AG09309 (cell line): ENCODE measurements at regions not wholly inside any gene's neighbourhood (a gene's known extent, or its start where the extent isn't known, plus 50 kb on each side); places are given as distances from the start of the nearest gene placed in this dataset.
"Not testable (repeated sequence)": the region's sequence is repeated elsewhere in the genome, so short reads cannot be mapped to it uniquely, and the experiment has no call there.

Experiments used
- DNase-seq: peaks from one replicate; pipeline ENCODE4 v3.0.0-alpha.2; 2010; ENCODE audit warnings: low read depth
- H3K4me3 ChIP-seq: 2 replicates; pipeline ENCODE4 v1.5.1; 2011; ENCODE audit warnings: mild to moderate bottlenecking, low read depth, low read length, moderate library complexity; ENCODE audit not compliant: control insufficient read depth
- TF ChIP-seq, protein P1 (sequence below): IDR thresholded peaks from 2 replicates; pipeline ENCODE4 v1.5.1; 2011; ENCODE audit warnings: mild to moderate bottlenecking, low read depth, low read length, inconsistent platforms; ENCODE audit not compliant: insufficient read depth, control insufficient read depth; ENCODE audit errors: missing control alignments

DNA sequence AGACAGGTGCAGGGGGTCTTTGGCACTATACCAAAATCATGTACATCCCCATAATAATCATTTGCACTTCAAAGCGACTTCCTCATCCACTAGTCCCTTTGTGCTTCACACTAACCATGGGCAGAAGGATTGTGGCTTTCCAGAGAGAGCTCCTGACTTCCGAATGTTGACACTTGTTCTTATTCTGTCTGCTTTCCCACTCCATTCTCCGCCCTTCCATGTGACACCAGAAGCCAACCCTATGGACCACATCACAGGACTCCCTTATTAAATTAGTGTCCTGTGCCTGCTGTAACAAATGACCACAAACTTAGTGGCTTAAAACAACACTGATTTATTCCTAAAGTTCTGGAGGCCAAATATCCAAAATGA is 91.6 kb downstream of the CMC2 start:
- no peak for DNase-seq
- no peak overlapping the region for H3K4me3 ChIP-seq
- TF ChIP-seq, protein P1, sequence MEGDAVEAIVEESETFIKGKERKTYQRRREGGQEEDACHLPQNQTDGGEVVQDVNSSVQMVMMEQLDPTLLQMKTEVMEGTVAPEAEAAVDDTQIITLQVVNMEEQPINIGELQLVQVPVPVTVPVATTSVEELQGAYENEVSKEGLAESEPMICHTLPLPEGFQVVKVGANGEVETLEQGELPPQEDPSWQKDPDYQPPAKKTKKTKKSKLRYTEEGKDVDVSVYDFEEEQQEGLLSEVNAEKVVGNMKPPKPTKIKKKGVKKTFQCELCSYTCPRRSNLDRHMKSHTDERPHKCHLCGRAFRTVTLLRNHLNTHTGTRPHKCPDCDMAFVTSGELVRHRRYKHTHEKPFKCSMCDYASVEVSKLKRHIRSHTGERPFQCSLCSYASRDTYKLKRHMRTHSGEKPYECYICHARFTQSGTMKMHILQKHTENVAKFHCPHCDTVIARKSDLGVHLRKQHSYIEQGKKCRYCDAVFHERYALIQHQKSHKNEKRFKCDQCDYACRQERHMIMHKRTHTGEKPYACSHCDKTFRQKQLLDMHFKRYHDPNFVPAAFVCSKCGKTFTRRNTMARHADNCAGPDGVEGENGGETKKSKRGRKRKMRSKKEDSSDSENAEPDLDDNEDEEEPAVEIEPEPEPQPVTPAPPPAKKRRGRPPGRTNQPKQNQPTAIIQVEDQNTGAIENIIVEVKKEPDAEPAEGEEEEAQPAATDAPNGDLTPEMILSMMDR = no peak

DNA sequence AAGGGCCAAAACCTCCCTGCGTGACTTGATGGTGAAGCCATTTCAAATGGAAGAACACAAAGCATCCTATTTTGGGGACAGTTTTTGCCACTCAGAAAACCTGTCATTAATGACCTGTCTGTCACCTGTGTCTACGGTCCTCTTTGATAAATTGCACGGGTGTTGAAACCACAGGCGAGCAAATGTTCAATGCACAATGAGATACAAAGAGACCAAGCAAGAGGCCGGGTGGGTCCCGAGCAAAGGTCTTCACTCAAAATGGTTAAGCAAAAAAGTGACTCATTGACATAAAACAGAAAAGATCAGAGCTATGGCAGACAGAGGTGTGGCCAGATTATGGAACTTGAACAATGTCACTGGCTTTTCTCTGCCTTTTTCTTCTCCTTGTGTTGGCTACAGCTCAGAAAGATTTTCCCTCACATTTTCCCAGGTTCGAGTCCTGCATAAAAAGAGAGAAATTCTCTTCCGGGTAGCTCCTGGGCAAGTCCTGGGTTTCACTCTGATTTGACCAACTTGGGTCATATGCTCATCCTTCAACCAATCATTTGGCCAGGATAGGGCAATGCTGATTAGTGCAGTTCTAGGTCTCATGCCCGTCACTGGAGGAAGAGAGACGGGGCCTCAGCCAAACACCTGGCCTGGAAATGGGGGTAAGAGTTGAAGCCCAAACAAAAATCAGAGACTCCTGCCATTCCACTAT is 92.2 kb downstream of the CMC2 start:
- DNase-seq = no peak
- no peak overlapping the region for H3K4me3 ChIP-seq
- TF ChIP-seq, protein P1 = no peak

DNA sequence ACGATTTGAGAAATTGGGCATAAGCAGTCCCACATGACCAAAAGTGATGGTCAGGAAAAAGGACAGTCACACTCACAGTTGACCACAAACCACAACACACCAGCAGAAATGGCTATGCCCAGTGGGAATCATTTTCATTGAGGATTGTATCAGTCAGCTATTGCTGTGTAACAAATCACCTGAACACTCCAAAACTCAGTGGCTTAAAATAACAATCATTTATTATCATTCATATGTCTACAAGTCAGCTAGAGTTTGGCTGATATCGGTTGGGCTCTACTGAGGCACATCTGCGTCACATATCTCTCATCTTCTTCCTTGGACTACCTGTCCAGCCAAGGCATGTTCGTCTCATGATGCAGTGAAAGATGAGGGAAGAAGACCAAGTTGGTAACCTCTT is 93.3 kb downstream of the CMC2 start:
- TF ChIP-seq, protein P1 = no peak
- no peak overlapping the region for H3K4me3 ChIP-seq

DNA sequence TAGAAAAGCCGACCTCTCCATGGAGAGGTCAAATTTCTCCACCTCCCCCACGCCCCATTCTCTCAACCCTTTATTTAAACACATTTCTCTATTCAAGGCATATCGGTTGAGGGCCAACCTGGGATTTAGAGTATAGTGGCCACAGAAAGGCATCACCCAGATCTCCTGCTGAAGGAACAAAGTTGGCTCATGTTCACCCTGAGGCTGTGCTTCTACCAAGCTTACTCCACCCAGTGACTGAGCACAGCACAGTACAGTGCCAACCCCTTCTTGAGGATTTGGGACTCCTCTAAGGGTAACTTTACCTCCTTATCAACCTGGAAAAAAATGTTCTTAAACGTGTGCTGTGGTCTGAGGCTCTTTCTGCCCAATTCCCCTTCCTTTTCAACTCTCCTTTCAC is 94.0 kb downstream of the CMC2 start:
- TF ChIP-seq, protein P1 = no peak
- DNase-seq = no peak
- H3K4me3 ChIP-seq = no peak overlapping the region

More for the DNA sequence above, 93.3 kb downstream of the CMC2 start:
- no peak for DNase-seq

DNA sequence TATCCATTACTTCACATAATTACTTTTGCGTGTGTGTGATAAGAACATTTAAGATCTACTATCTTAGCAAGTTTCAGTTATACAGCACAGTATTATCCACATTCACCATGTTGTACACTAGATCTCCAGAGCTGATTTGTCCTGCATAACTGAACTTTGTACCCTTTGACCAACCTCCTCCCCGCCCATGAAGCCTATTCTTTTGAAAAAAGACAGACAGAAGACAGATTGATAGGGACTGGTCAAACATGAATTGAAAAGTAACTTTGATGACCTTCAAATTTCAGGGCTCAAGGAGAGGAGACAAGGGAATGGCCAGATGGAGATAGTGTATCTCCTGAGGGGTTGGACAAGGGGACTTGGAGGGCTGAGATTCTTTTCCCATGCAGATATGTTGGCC is 96.3 kb downstream of the CMC2 start:
- H3K4me3 ChIP-seq = no peak overlapping the region
- TF ChIP-seq, protein P1 = no peak
- DNase-seq = no peak

DNA sequence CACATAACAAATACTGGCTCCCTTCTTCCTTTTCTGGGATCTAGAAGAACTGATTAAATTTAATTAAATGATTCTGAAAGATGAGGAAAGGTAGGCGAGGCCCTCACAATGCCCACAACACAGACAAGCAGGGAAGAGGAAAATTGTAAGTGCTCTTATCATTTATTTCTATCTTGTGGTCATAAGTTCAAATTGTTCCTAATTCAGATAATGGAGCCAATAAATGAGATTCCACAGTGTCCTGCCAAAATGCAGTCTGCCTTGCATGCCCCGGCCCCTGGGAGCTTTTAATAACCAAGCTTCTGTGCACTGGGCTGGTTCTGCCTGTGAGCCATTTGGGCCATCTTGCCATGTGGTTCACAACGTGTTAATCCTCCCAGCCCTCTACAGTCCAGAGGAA is 97.0 kb downstream of the CMC2 start:
- TF ChIP-seq, protein P1 = no peak
- no peak for DNase-seq
- H3K4me3 ChIP-seq = no peak overlapping the region

DNA sequence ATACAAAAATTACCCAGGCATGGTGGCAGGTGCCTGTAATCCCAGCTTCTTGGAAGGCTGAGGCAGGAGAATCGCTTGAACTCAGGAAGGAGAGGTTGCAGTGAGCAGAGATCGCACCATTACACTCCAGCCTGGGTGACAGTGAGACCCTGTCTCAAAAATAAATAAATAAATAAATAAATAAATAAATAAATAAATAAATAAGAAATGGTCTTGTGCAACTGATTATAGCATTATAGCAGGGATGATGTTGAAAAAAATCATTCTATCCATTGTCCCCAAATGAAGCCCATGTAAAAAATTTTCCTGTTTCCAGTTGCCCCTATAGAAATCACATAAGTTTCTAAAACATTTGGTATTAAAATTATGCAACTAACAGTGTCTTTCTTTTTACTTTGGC is 100.5 kb downstream of the CMC2 start:
- H3K4me3 ChIP-seq, DNase-seq: not testable (repeated sequence)
